K562 (cell line): ENCODE measurements at regions not wholly inside any gene's neighbourhood (a gene's known extent, or its start where the extent isn't known, plus 50 kb on each side); places are given as distances from the start of the nearest gene placed in this dataset.
A peak's percentile ranks its signal among the peaks of the same experiment; 100 is the strongest.
"Not testable (repeated sequence)": the region's sequence is repeated elsewhere in the genome, so short reads cannot be mapped to it uniquely, and the experiment has no call there.

Source experiments
- ATAC-seq: fragments of 200-7000 bp; cut with Tn5 transposase; 3 replicates; pipeline ENCODE4 v1.9.1; 2020; ENCODE audit warnings: moderate library complexity
- BruUV-seq: library from RNA; stranded (reverse); fragments of 400-500 nt; replicated peaks from 2 replicates; lab custom pipeline; 2021; lab: Mats Ljungman, UMichigan
- CTCF ChIA-PET: fragments of 300-600 bp; formaldehyde crosslinking; extraction: SDS; loops from one replicate; lab custom pipeline; 2021; ENCODE audit warnings: low intra/inter-chr PET ratio; lab: Yijun Ruan, JAX
- POLR2A ChIA-PET: fragments of 300-600, 350-650 bp; sonication (Branson Sonifier 250); formaldehyde crosslinking; extraction: SDS; loops from one replicate; lab custom pipeline; 2021; ENCODE audit warnings: antibody characterized with exemption, inconsistent platforms; lab: Yijun Ruan, JAX
- DNase-seq, 4 experiments: peaks; one replicate each; pipeline versions ENCODE4 v3.0.0 to v3.0.0-alpha.2; 2011 to 2018; ENCODE audit warnings: low spot score in 3 of 4, mixed read lengths in 3 of 4; ENCODE audit errors: extremely low read depth in 1 of 4
- FAIRE-seq: peaks from 2 replicates; lab custom pipeline; 2011; peaks lifted over from hg19 to GRCh38; lab: Jason Lieb, UNC
- H2AFZ ChIP-seq: 2 replicates; pipeline ENCODE4 v1.6.0; 2011; ENCODE audit warnings: low read depth, low read length, control low read depth, inconsistent platforms
- H3K27ac ChIP-seq: fragments of 200-600 bp; 3 replicates; pipeline ENCODE4 v1.8.0; 2011; ENCODE audit warnings: low read depth, mild to moderate bottlenecking, control low read depth, inconsistent platforms, low read length, moderate library complexity, mixed read lengths; ENCODE audit errors: extremely low read depth
- H3K27me3 ChIP-seq, 2 experiments: fragments of 300-600 bp in 1 of 2; 2 replicates in 1 of 2; 3 replicates in 1 of 2; pipeline versions ENCODE4 v1.6.0 to v1.8.0; 2011; ENCODE audit warnings: inconsistent platforms in 2 of 2, low read length in 2 of 2, mild to moderate bottlenecking in 1 of 2, mixed read lengths in 1 of 2, moderate library complexity in 1 of 2; ENCODE audit not compliant: control insufficient read depth in 2 of 2, insufficient read depth in 2 of 2
- H3K36me3 ChIP-seq: fragments of 300-600 bp; 3 replicates; pipeline ENCODE4 v1.8.0; 2011; ENCODE audit warnings: mild to moderate bottlenecking, low read length, inconsistent platforms; ENCODE audit not compliant: control insufficient read depth, insufficient read depth
- H3K4me1 ChIP-seq, 2 experiments: fragments of 200-600 bp in 1 of 2; replicated peaks in 1 of 2; 2 replicates in 1 of 2; 3 replicates in 1 of 2; pipeline versions ENCODE4 v1.5.1 to v1.8.0; 2011; ENCODE audit warnings: inconsistent platforms in 2 of 2, low read length in 2 of 2, mild to moderate bottlenecking in 1 of 2, mixed read lengths in 1 of 2, moderate library complexity in 1 of 2; ENCODE audit not compliant: control insufficient read depth in 2 of 2, insufficient read depth in 2 of 2
- H3K4me2 ChIP-seq: 2 replicates; pipeline ENCODE4 v1.6.1; 2011; ENCODE audit warnings: low read length, control low read depth, inconsistent platforms, mixed read lengths; ENCODE audit not compliant: insufficient read depth
- H3K4me3 ChIP-seq: fragments of 200-600 bp; sonication (generic), shearing (Covaris generic); 2 replicates; pipeline ENCODE4 v1.5.1; 2016; ENCODE audit warnings: control low read depth, inconsistent platforms
- H3K79me2 ChIP-seq: fragments of 200-600 bp; 3 replicates; pipeline ENCODE4 v1.8.0; 2011; ENCODE audit warnings: low read length, inconsistent platforms; ENCODE audit not compliant: control insufficient read depth, insufficient read depth
- H3K9ac ChIP-seq, 2 experiments: 2 replicates each; pipeline versions ENCODE4 v1.6.0 to v1.6.1; 2011; ENCODE audit warnings: low read depth in 2 of 2, low read length in 2 of 2, control low read depth in 1 of 2, inconsistent platforms in 1 of 2, mild to moderate bottlenecking in 1 of 2, mixed read lengths in 1 of 2; ENCODE audit not compliant: insufficient read depth in 1 of 2
- H3K9me1 ChIP-seq: one replicate; pipeline ENCODE4 v1.6.0; 2011; ENCODE audit warnings: inconsistent platforms, mild to moderate bottlenecking, low read length, moderate library complexity; ENCODE audit not compliant: control insufficient read depth, insufficient read depth
- H3K9me3 ChIP-seq: replicated peaks from 2 replicates; pipeline ENCODE4 v1.5.1; 2011; ENCODE audit warnings: low read depth, low read length, inconsistent platforms; ENCODE audit not compliant: control insufficient read depth, insufficient read depth
- H4K20me1 ChIP-seq: replicated peaks from 2 replicates; pipeline ENCODE4 v1.6.1; 2011; ENCODE audit warnings: low read length, inconsistent platforms, mixed read lengths; ENCODE audit not compliant: control insufficient read depth, insufficient read depth
- CEBPB ChIP-seq: fragments of 450-650 bp; IDR thresholded peaks from 2 replicates; pipeline ENCODE4 v1.6.1; 2016; ENCODE audit warnings: missing genetic modification characterization, missing compliant biosample characterization
- CEBPG ChIP-seq, 3 experiments: fragments of 200-800 bp in 1 of 3; sonication (Bioruptor generic) in 1 of 3; sonication (generic) in 1 of 3; formaldehyde crosslinking in 1 of 3; IDR thresholded peaks in 2 of 3; conservative IDR thresholded peaks in 1 of 3; 2 replicates each; pipeline versions ENCODE4 v1.6.1 to v1.8.0; 2016 to 2022; ENCODE audit warnings: missing compliant biosample characterization in 2 of 3, missing genetic modification characterization in 2 of 3, mild to moderate bottlenecking in 1 of 3, missing genetic modification reagents in 1 of 3
- FOS ChIP-seq: IDR thresholded peaks from 3 replicates; pipeline ENCODE4 v1.6.1; 2011; ENCODE audit not compliant: insufficient read length; ENCODE audit errors: extremely low read depth
- KLF10 ChIP-seq: fragments of 250-450 bp; sonication (Bioruptor Pico); IDR thresholded peaks from 2 replicates; pipeline ENCODE4 v1.6.1; 2021; ENCODE audit warnings: matching md5 sums
- NR2C2 ChIP-seq, 2 experiments: fragments of 200-800 bp in 1 of 2; sonication (Bioruptor generic) in 1 of 2; sonication (generic) in 1 of 2; formaldehyde crosslinking in 1 of 2; IDR thresholded peaks; 2 replicates each; pipeline versions ENCODE4 v1.6.1 to v1.8.0; 2016 to 2022; ENCODE audit warnings: mild to moderate bottlenecking in 1 of 2, missing compliant biosample characterization in 1 of 2, missing genetic modification characterization in 1 of 2, missing genetic modification reagents in 1 of 2
- PBX2 ChIP-seq, 2 experiments: IDR thresholded peaks in 1 of 2; conservative IDR thresholded peaks in 1 of 2; 2 replicates each; pipeline ENCODE4 v1.6.1; 2016; ENCODE audit warnings: low read depth in 2 of 2, mild to moderate bottlenecking in 1 of 2, missing compliant biosample characterization in 1 of 2, missing genetic modification characterization in 1 of 2, moderate library complexity in 1 of 2
- ZNF41 ChIP-seq: fragments of 250-450 bp; sonication (Bioruptor Pico); conservative IDR thresholded peaks from 2 replicates; pipeline ENCODE4 v1.4.0; 2020; ENCODE audit warnings: mild to moderate bottlenecking
- ZNF431 ChIP-seq: sonication (generic); formaldehyde crosslinking; IDR thresholded peaks from 2 replicates; pipeline ENCODE4 v1.8.0; 2022; ENCODE audit warnings: mild to moderate bottlenecking, missing genetic modification reagents
- ZNF707 ChIP-seq: fragments of 250-450 bp; sonication (Bioruptor Pico); conservative IDR thresholded peaks from 2 replicates; pipeline ENCODE4 v1.8.0; 2022; ENCODE audit warnings: inconsistent platforms, mild to moderate bottlenecking, moderate library complexity
- WGBS: fragments of 100-300 bp; shearing (Covaris generic); methylation state at CpG from one replicate; pipeline ENCODE4 v1.1.6; 2016; ENCODE audit warnings: low coverage, mixed read lengths; ENCODE audit not compliant: insufficient coverage; ENCODE audit errors: missing lambda C conversion rate; 5-methylcytosine and 5-hydroxymethylcytosine counted together
- in situ Hi-C: fragments of 300-500 bp; cut with MboI; formaldehyde crosslinking; loops from 4 replicates; pipeline ENCODE4 v1.15.0; 2018; ENCODE audit warnings: inconsistent platforms, mixed read lengths
- intact Hi-C: fragments of 100-400 bp; cut with micrococcal nuclease; formaldehyde crosslinking; loops from 2 replicates; pipeline ENCODE4 v1.14.2; 2022

- H3K4me3 ChIP-seq, DNase-seq, H4K20me1 ChIP-seq, H3K27ac ChIP-seq, H3K36me3 ChIP-seq, H3K4me1 ChIP-seq, ATAC-seq, CTCF ChIA-PET: not testable (repeated sequence)
- peak; percentile 88 for TF ChIP-seq ZNF707 (CRISPR knock-in tag)
- peak; percentile 89 for TF ChIP-seq ZNF431 (CRISPR knock-in tag)
- TF ChIP-seq, all 486 proteins: peak for 2; not testable (repeated sequence) for 484
- H3K4me2 ChIP-seq, H3K9ac ChIP-seq, H2AFZ ChIP-seq, H3K9me3 ChIP-seq, in situ Hi-C loops, FAIRE-seq, H3K9me1 ChIP-seq, H3K79me2 ChIP-seq, POLR2A ChIA-PET, H3K27me3 ChIP-seq, BruUV-seq, intact Hi-C loops: not testable (repeated sequence)
- 0% methylated on average over 2 of the region's 2 CpGs for WGBS
Observed at GRCh38 chr2:147269581-147269980, 575.2 kb upstream of the ACVR2A start.

DNA sequence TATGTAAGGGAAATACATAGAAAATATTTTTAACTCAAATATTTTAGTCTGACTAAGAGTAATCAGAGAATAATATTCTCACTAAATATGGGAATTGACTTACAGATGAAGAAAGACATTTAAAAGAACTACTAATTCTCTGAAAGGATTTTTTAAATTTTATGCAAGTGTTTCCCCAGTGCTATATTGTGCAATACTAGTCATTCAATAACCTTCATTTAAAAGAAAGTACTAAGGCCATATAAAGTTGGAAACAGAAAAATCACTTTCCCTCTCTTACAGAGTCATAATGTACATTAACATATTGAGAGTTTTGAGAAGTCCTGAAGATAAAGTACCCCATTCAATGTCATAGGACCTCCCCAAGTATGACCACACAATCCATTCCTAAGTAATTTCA is 584.6 kb upstream of the ACVR2A start:
- intact Hi-C loops (no loop called here), in situ Hi-C loops (no loop called here)
- Histone ChIP-seq H3K9ac (no peak overlapping the region), H3K4me1 (no peaks in the 10 kb centered on the region), H3K9me3 (no peaks in the 10 kb centered on the region), H4K20me1 (no peaks in the 10 kb centered on the region), H3K4me2 (no peak overlapping the region), H3K27ac (no peak overlapping the region), H3K4me3 (no peak overlapping the region)
- CTCF ChIA-PET: no interaction called here
- POLR2A ChIA-PET: no interaction called here
- DNase-seq: no peak
- TF ChIP-seq FOS: no peak
- no peak for TF ChIP-seq ZNF41 (CRISPR knock-in tag)
- no peak for TF ChIP-seq PBX2 (CRISPR knock-in tag; IDR thresholded peaks at IDR 0.05; ENCODE audit: low read depth)
- TF ChIP-seq PBX2 (tag; conservative IDR thresholded peaks at IDR 0.05; ENCODE audit: low read depth): no peak
- peak; percentile 58 for TF ChIP-seq CEBPB (tag)
- no peak for TF ChIP-seq CEBPG (CRISPR knock-in tag; IDR thresholded peaks at IDR 0.05)
- TF ChIP-seq CEBPG (tag; conservative IDR thresholded peaks at IDR 0.05 in 1 of 2, IDR thresholded peaks at IDR 0.05 in 1 of 2): peak in 1 of 2 experiments; percentile 72; a peak in 2 of 4 replicates
- no peak for TF ChIP-seq KLF10
- TF ChIP-seq NR2C2 (CRISPR knock-in tag; IDR thresholded peaks at IDR 0.05): no peak
- no peak for TF ChIP-seq NR2C2 (tag; IDR thresholded peaks at IDR 0.05)
- TF ChIP-seq, all 486 proteins: peak for 2
- Histone ChIP-seq H3K79me2 (no peaks in the 10 kb centered on the region), H3K9me1 (no peaks in the 10 kb centered on the region), H2AFZ (no peak overlapping the region), H3K27me3 (no peaks in the 10 kb centered on the region), H3K36me3 (no peaks in the 10 kb centered on the region)
- ATAC-seq (no peak), FAIRE-seq (no peak)
- no TSS peak for BruUV-seq
